Smooth muscle cell (in vitro differentiated cells): ENCODE measurements at regions not wholly inside any gene's neighbourhood (a gene's known extent, or its start where the extent isn't known, plus 50 kb on each side); places are given as distances from the start of the nearest gene placed in this dataset.

Source experiments
- DNase-seq: peaks from one replicate; lab custom pipeline; 2025; ENCODE audit not compliant: unreplicated experiment; lab: John Stamatoyannopoulos, UW
- H2AFZ ChIP-seq: fragments of 200-600 bp; sonication (generic); 2 replicates; pipeline ENCODE4 v1.6.0; 2016; ENCODE audit warnings: antibody characterized with exemption, low read depth, mild to moderate bottlenecking
- H3F3A ChIP-seq: fragments of 200-600 bp; sonication (generic); 2 replicates; pipeline ENCODE4 v1.6.0; 2017; ENCODE audit warnings: antibody characterized with exemption, low read depth
- H3K27ac ChIP-seq: fragments of 200-600 bp; sonication (generic); 2 replicates; pipeline ENCODE4 v1.5.1; 2016; ENCODE audit warnings: low read depth, mild to moderate bottlenecking
- H3K27me3 ChIP-seq: fragments of 200-600 bp; sonication (generic); 2 replicates; pipeline ENCODE4 v1.6.1; 2016; ENCODE audit warnings: low read depth, mild to moderate bottlenecking
- H3K36me3 ChIP-seq: fragments of 200-600 bp; sonication (generic); 2 replicates; pipeline ENCODE4 v1.5.1; 2016; ENCODE audit warnings: low read depth
- H3K4me1 ChIP-seq: fragments of 200-600 bp; sonication (generic); 2 replicates; pipeline ENCODE4 v1.5.1; 2016; ENCODE audit warnings: low read depth
- H3K4me2 ChIP-seq: fragments of 200-600 bp; sonication (generic); 2 replicates; pipeline ENCODE4 v1.6.0; 2016; ENCODE audit warnings: mild to moderate bottlenecking
- H3K4me3 ChIP-seq: fragments of 200-600 bp; sonication (generic); 2 replicates; pipeline ENCODE4 v1.5.1; 2016; ENCODE audit warnings: mild to moderate bottlenecking
- H3K79me2 ChIP-seq: fragments of 200-600 bp; sonication (generic); 2 replicates; pipeline ENCODE4 v1.6.0; 2016; ENCODE audit warnings: low read depth, mild to moderate bottlenecking
- H3K9ac ChIP-seq: fragments of 200-600 bp; sonication (generic); 2 replicates; pipeline ENCODE4 v1.6.0; 2016; ENCODE audit warnings: low read depth
- H3K9me3 ChIP-seq: fragments of 200-600 bp; sonication (generic); replicated peaks from 2 replicates; pipeline ENCODE4 v1.5.1; 2016; ENCODE audit warnings: low read depth
- H4K20me1 ChIP-seq: fragments of 200-600 bp; sonication (generic); 2 replicates; pipeline ENCODE4 v1.6.0; 2016; ENCODE audit warnings: low read depth
- CTCF ChIP-seq: fragments of 200-600 bp; sonication (generic); IDR thresholded peaks from 2 replicates; pipeline ENCODE4 v1.5.1; 2017; ENCODE audit warnings: borderline replicate concordance, mild to moderate bottlenecking, antibody characterized with exemption; ENCODE audit not compliant: insufficient read depth, poor library complexity, severe bottlenecking
- WGBS: methylation state at CpG from one replicate; pipeline ENCODE4 v1.1.7; 2016; ENCODE audit warnings: low lambda C conversion rate; 5-methylcytosine and 5-hydroxymethylcytosine counted together

GRCh38 chr15:36434177-36434576 is 145.2 kb upstream of the CDIN1 start:
- DNase-seq, result no peak
- Histone ChIP-seq H3K4me3 (no peak overlapping the region), H2AFZ (no peak overlapping the region), H3K4me1 (peaks cover 3% of the 10 kb centered on the region), H3K4me2 (no peak overlapping the region), H3K9me3 (no peaks in the 10 kb centered on the region), H4K20me1 (no peaks in the 10 kb centered on the region), H3K36me3 (no peaks in the 10 kb centered on the region), H3F3A (peaks cover 7% of the 10 kb centered on the region), H3K9ac (no peak overlapping the region), H3K27me3 (no peaks in the 10 kb centered on the region), H3K27ac (no peak overlapping the region), H3K79me2 (no peaks in the 10 kb centered on the region)
- no peak for TF ChIP-seq CTCF

GRCh38 chr15:36438499-36438898 is 140.9 kb upstream of the CDIN1 start:
- WGBS, result 93% methylated on average over 3 of the region's 3 CpGs
- H3K9ac ChIP-seq, result no peak overlapping the region
- no peak for TF ChIP-seq CTCF
- no peak overlapping the region for H3K4me3 ChIP-seq
- no peak overlapping the region for H3K4me2 ChIP-seq
- H4K20me1 ChIP-seq, result no peaks in the 10 kb centered on the region
- H2AFZ ChIP-seq, result peak overlapping the region; percentile 51
- H3K79me2 ChIP-seq, result no peaks in the 10 kb centered on the region
- H3K27ac ChIP-seq, result no peak overlapping the region
- no peaks in the 10 kb centered on the region for H3K9me3 ChIP-seq
- H3K4me1 ChIP-seq, result peaks cover 3% of the 10 kb centered on the region
- no peaks in the 10 kb centered on the region for H3F3A ChIP-seq
- no peaks in the 10 kb centered on the region for H3K36me3 ChIP-seq
- H3K27me3 ChIP-seq, result no peaks in the 10 kb centered on the region
- no peak for DNase-seq

GRCh38 chr15:36447373-36447772 is 132.1 kb upstream of the CDIN1 start:
- Histone ChIP-seq H2AFZ (no peak overlapping the region), H3K9me3 (no peaks in the 10 kb centered on the region), H3F3A (no peaks in the 10 kb centered on the region), H3K27me3 (no peaks in the 10 kb centered on the region), H3K4me1 (peaks cover 12% of the 10 kb centered on the region), H3K36me3 (no peaks in the 10 kb centered on the region), H3K9ac (no peak overlapping the region), H4K20me1 (no peaks in the 10 kb centered on the region), H3K79me2 (no peaks in the 10 kb centered on the region), H3K4me3 (no peak overlapping the region), H3K4me2 (no peak overlapping the region), H3K27ac (no peak overlapping the region)
- DNase-seq, result no peak
- 85% methylated on average over 2 of the region's 2 CpGs for WGBS
- TF ChIP-seq CTCF, result no peak

GRCh38 chr15:36448418-36448817 is 131.0 kb upstream of the CDIN1 start:
- TF ChIP-seq CTCF, result no peak
- Histone ChIP-seq H2AFZ (peak overlapping the region; percentile 83), H3K4me1 (peaks cover 12% of the 10 kb centered on the region), H3K4me3 (no peak overlapping the region), H3K27me3 (no peaks in the 10 kb centered on the region), H3K4me2 (no peak overlapping the region), H3K9me3 (no peaks in the 10 kb centered on the region), H3K36me3 (no peaks in the 10 kb centered on the region), H3F3A (no peaks in the 10 kb centered on the region), H3K9ac (no peak overlapping the region), H4K20me1 (no peaks in the 10 kb centered on the region), H3K27ac (no peak overlapping the region), H3K79me2 (no peaks in the 10 kb centered on the region)
- no peak for DNase-seq
